B cell (primary cell): ENCODE measurements at regions not wholly inside any gene's neighbourhood (a gene's known extent, or its start where the extent isn't known, plus 50 kb on each side); places are given as distances from the start of the nearest gene placed in this dataset.

Experiments
- ATAC-seq: fragments of 200-7000 bp; cut with Tn5 transposase; one replicate; pipeline ENCODE4 v1.10.0; 2021; ENCODE audit warnings: low read depth, mild to moderate bottlenecking, moderate number of reproducible peaks, moderate library complexity
- CTCF ChIA-PET: fragments of 350-600 bp; sonication (Branson Sonifier 250); formaldehyde crosslinking; loops from one replicate; lab custom pipeline; 2021; ENCODE audit warnings: antibody characterized with exemption, inconsistent platforms; lab: Charles Lee
- POLR2A ChIA-PET: fragments of 350-600 bp; sonication (Branson Sonifier 250); formaldehyde crosslinking; loops from one replicate; lab custom pipeline; 2021; ENCODE audit warnings: antibody characterized with exemption; lab: Charles Lee
- DNase-seq: peaks from one replicate; pipeline ENCODE4 v3.0.0; 2013
- H2AFZ ChIP-seq: 2 replicates; pipeline ENCODE4 v1.6.1; 2012; ENCODE audit warnings: mild to moderate bottlenecking, low read depth, low read length; ENCODE audit not compliant: insufficient read depth, poor library complexity, severe bottlenecking
- H3K27ac ChIP-seq, 2 donors: 1 replicate in 1 of 2; 2 replicates in 1 of 2; pipeline ENCODE4 v1.5.1; 2012 to 2013; ENCODE audit warnings: low read length in 2 of 2, mild to moderate bottlenecking in 2 of 2, moderate library complexity in 1 of 2
- H3K27me3 ChIP-seq, 4 experiments: fragments of 200-600 bp in 1 of 4; sonication (generic) in 1 of 4; replicated peaks in 1 of 4; 1 replicate in 2 of 4; 2 replicates in 2 of 4; pipeline versions ENCODE4 v1.6.1 to v1.7.0; 2013 to 2016; ENCODE audit warnings: low read length in 3 of 4, mild to moderate bottlenecking in 2 of 4, mixed read lengths in 1 of 4, moderate library complexity in 1 of 4; ENCODE audit not compliant: insufficient read depth in 4 of 4, control insufficient read depth in 3 of 4; ENCODE audit errors: control extremely low read depth in 1 of 4
- H3K36me3 ChIP-seq, 2 experiments: replicated peaks in 1 of 2; 1 replicate in 1 of 2; 2 replicates in 1 of 2; pipeline versions ENCODE4 v1.6.1 to v1.7.1; 2013; ENCODE audit warnings: low read length in 1 of 2; ENCODE audit not compliant: insufficient read depth in 2 of 2, control insufficient read depth in 1 of 2; ENCODE audit errors: control extremely low read depth in 1 of 2, extremely low read depth in 1 of 2
- H3K4me1 ChIP-seq, 2 donors: fragments of 200-600 bp in 1 of 2; sonication (generic) in 1 of 2; 1 replicate in 1 of 2; 2 replicates in 1 of 2; pipeline versions ENCODE4 v1.5.1 to v1.6.1; 2013 to 2017; ENCODE audit warnings: low read length in 2 of 2; ENCODE audit not compliant: control insufficient read depth in 2 of 2, insufficient read depth in 2 of 2
- H3K4me2 ChIP-seq: replicated peaks from 2 replicates; pipeline ENCODE3; 2012; ENCODE audit warnings: mild to moderate bottlenecking, low read depth, low read length; ENCODE audit not compliant: poor library complexity, severe bottlenecking
- H3K4me3 ChIP-seq, 5 experiments: fragments of 200-600 bp in 1 of 5; sonication (generic) in 1 of 5; 1 replicate in 3 of 5; 2 replicates in 2 of 5; pipeline versions ENCODE4 v1.5.1 to v1.7.0; 2011 to 2016; ENCODE audit warnings: low read length in 4 of 5, mild to moderate bottlenecking in 4 of 5, low read depth in 2 of 5, control low read depth in 1 of 5, moderate library complexity in 1 of 5; ENCODE audit not compliant: insufficient read depth in 1 of 5; ENCODE audit errors: control extremely low read depth in 1 of 5, extremely low read depth in 1 of 5
- H3K79me2 ChIP-seq: fragments of 200-600 bp; sonication (generic); one replicate; pipeline ENCODE4 v1.6.0; 2016; ENCODE audit warnings: low read length; ENCODE audit not compliant: control insufficient read depth, insufficient read depth
- H3K9ac ChIP-seq: fragments of 200-600 bp; sonication (generic); 2 replicates; pipeline ENCODE4 v1.6.1; 2017; ENCODE audit warnings: mild to moderate bottlenecking, low read length, moderate library complexity
- H3K9me3 ChIP-seq, 3 donors: one replicate each; pipeline versions ENCODE4 v1.6.1 to v1.7.1; 2013; ENCODE audit warnings: low read length in 2 of 3; ENCODE audit not compliant: control insufficient read depth in 2 of 3, insufficient read depth in 1 of 3; ENCODE audit errors: control extremely low read depth in 1 of 3
- H4K20me1 ChIP-seq: 2 replicates; pipeline ENCODE4 v1.6.0; 2012; ENCODE audit warnings: mild to moderate bottlenecking, low read length; ENCODE audit not compliant: insufficient read depth, control insufficient read depth, poor library complexity, severe bottlenecking
- H3K27ac Mint-ChIP-seq: one replicate; pipeline ENCODE4 v1.8.0; 2021; ENCODE audit warnings: mixed read lengths
- H3K27me3 Mint-ChIP-seq: one replicate; pipeline ENCODE4 v1.8.0; 2021; ENCODE audit warnings: mixed read lengths
- H3K4me1 Mint-ChIP-seq: one replicate; pipeline ENCODE4 v1.8.0; 2021; ENCODE audit warnings: mixed read lengths
- H3K4me3 Mint-ChIP-seq: one replicate; pipeline ENCODE4 v1.8.0; 2021; ENCODE audit warnings: mixed read lengths
- H3K9me3 Mint-ChIP-seq: one replicate; pipeline ENCODE4 v1.8.0; 2022; ENCODE audit warnings: mixed read lengths; ENCODE audit not compliant: insufficient read depth
- CTCF ChIP-seq: fragments of 200-600 bp; IDR thresholded peaks from one replicate; pipeline ENCODE4 v1.8.0; 2022; ENCODE audit warnings: antibody characterized with exemption, mild to moderate bottlenecking
- EZH2 ChIP-seq: IDR thresholded peaks from 2 replicates; pipeline ENCODE4 v1.6.1; 2012; ENCODE audit warnings: borderline replicate concordance, low read depth, mild to moderate bottlenecking, moderate library complexity, low read length; ENCODE audit not compliant: insufficient read depth, poor library complexity, severe bottlenecking
- WGBS: methylation state at CpG from one replicate; pipeline ENCODE4 v1.1.5; 2013; ENCODE audit warnings: missing lambda C conversion rate; ENCODE audit not compliant: insufficient coverage; 5-methylcytosine and 5-hydroxymethylcytosine counted together
- intact Hi-C: fragments of 100-400 bp; cut with micrococcal nuclease; formaldehyde crosslinking; loops from one replicate; pipeline ENCODE4 v1.10.0; 2022

DNA sequence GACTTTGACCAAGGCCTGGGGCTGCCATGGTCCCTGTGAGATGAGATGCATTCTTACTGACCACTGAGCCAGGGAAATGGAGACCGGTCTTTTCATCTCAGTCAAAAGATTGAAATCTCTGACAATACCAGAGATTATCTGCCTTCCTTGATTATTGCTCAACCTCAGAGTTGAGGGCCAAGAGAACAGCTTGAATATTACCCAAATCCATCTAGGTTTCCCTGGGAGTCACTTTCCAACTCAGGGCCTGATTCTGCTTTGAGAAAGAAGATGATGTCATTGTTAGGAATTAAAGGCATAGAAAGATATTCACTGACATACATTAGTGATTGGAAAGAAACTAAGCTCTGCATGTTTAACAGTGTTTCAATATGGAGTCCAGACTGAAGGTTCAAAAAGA lies 515.9 kb upstream of the TBX3 start:
- Histone ChIP-seq H3K4me2 (no peak overlapping the region), H3K36me3 (no peaks in the 10 kb centered on the region), H3K27ac (no peak overlapping the region), H4K20me1 (no peaks in the 10 kb centered on the region), H3K9ac (no peak overlapping the region), H3K79me2 (no peaks in the 10 kb centered on the region), H3K27me3 (no peaks in the 10 kb centered on the region), H2AFZ (no peak overlapping the region), H3K4me3 (no peak overlapping the region), H3K4me1 (no peaks in the 10 kb centered on the region), H3K9me3 (no peaks in the 10 kb centered on the region)
- no peak for TF ChIP-seq EZH2
- no peak for TF ChIP-seq CTCF
- Mint-ChIP-seq H3K27ac (no peak overlapping the region), H3K4me3 (no peak overlapping the region), H3K27me3 (no peaks in the 10 kb centered on the region), H3K9me3 (no peaks in the 10 kb centered on the region), H3K4me1 (no peaks in the 10 kb centered on the region)
- no CpG with 5 or more reads among the region's 1 CpG for WGBS
- no peak for DNase-seq
- intact Hi-C loops, result no loop called here
- CTCF ChIA-PET, result no interaction called here
- ATAC-seq, result no peak
- POLR2A ChIA-PET, result no interaction called here

GRCh38 chr12:115194857-115195256 lies 510.9 kb upstream of the TBX3 start:
- no peak for DNase-seq
- CTCF ChIA-PET, result no interaction called here
- H3K9me3 Mint-ChIP-seq, result peaks cover 2% of the 10 kb centered on the region

More at GRCh38 chr12:115194857-115195256, 510.9 kb upstream of the TBX3 start:
- H3K9me3 ChIP-seq, result peaks cover 0 to 6% (median 3%) of the 10 kb centered on the region in 3 donors
- intact Hi-C loops, result no loop called here
- POLR2A ChIA-PET, result no interaction called here
- no peaks in the 10 kb centered on the region for H3K27me3 Mint-ChIP-seq
- H2AFZ ChIP-seq, result no peak overlapping the region
- no peak for TF ChIP-seq CTCF
- TF ChIP-seq EZH2, result no peak
- no peak overlapping the region for H3K4me3 ChIP-seq
- no peaks in the 10 kb centered on the region for H3K36me3 ChIP-seq
- no peaks in the 10 kb centered on the region for H3K4me1 Mint-ChIP-seq
- no peaks in the 10 kb centered on the region for H3K4me1 ChIP-seq
- no peaks in the 10 kb centered on the region for H3K27me3 ChIP-seq
- H3K27ac ChIP-seq, result no peak overlapping the region
- no peak overlapping the region for H3K27ac Mint-ChIP-seq
- H4K20me1 ChIP-seq, result no peaks in the 10 kb centered on the region
- WGBS, result no CpG with 5 or more reads among the region's 1 CpG
- ATAC-seq, result no peak
- H3K4me2 ChIP-seq, result no peak overlapping the region
- no peak overlapping the region for H3K9ac ChIP-seq
- H3K4me3 Mint-ChIP-seq, result no peak overlapping the region
- no peaks in the 10 kb centered on the region for H3K79me2 ChIP-seq
